ENCODE measurements at regions not wholly inside any gene's neighbourhood (a gene's known extent, or its start where the extent isn't known, plus 50 kb on each side); places are given as distances from the start of the nearest gene placed in this dataset.

DNA sequence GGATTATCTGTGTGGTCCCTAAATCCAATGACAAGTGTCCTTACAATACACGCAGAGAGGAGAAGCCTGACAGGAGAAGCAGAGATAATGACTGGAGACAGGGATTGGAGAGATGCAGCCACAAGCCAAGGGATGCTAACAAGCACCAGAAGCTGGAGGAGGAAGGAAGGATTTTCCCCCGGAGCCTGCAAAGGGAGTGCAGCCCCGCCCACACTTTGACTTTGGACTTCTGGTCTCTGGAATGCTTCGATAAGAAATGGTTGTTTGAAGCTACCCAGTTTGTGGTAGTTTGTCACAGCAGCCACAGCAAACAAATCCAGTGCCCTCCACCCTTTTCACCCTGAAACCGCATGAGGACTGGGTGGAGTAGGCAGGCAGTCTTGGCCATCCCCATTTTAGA, 77.2 kb upstream of the BOD1 start:
- TF ChIP-seq POLR2AphosphoS5 (IDR thresholded peaks at IDR 0.05; ENCODE audit: low read depth, low read length), result no peak
- no peak for TF ChIP-seq POLR2A (IDR thresholded peaks at IDR 0.05; ENCODE audit: low read depth, low read length)
- TF ChIP-seq SPI1 (IDR thresholded peaks at IDR 0.05; ENCODE audit: low read depth, low read length), result no peak
- no peak for TF ChIP-seq TAF1 (IDR thresholded peaks at IDR 0.05; ENCODE audit: low read depth, low read length)
- no peak for TF ChIP-seq PAX5 (IDR thresholded peaks at IDR 0.05; ENCODE audit: insufficient read depth, low read length, severe bottlenecking)
- TF ChIP-seq POU2F2 (IDR thresholded peaks at IDR 0.05; ENCODE audit: low read depth, low read length), result no peak

All from GM12891 (cell line).